Inflammatory macrophage treated with lipopolysaccharide for 1 hour (primary cell): ENCODE measurements at regions not wholly inside any gene's neighbourhood (a gene's known extent, or its start where the extent isn't known, plus 50 kb on each side); places are given as distances from the start of the nearest gene placed in this dataset.
"Not testable (repeated sequence)": the region's sequence is repeated elsewhere in the genome, so short reads cannot be mapped to it uniquely, and the experiment has no call there.

Source experiments
- DNase-seq, 2 donors: peaks; one replicate each; pipeline ENCODE4 v3.0.0-alpha.2; 2020 to 2022

DNA sequence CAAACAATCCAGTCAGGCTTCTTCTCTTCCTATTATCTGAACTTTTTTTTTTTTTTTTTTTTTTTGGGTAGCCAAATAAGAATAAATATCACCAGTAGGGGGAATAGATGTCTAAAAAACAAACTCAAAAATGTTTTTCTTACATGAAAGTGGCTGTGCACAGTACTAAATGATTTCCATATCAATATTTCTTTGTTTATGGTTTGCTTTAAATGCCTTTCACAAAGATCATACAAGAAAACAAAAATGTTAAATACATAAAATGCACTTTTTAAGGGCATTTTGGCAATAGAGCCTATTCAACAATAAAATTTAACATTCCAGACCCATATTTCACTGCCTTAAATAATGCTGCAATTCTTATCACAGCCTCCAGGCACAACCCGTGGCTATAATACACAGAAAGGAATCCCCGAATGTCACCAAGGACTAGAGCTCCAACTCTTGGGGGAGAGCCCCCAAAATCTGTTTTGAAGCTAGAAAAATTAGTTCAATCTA is 91.1 kb upstream of the TBCA start:
- peak; percentile 10 to 28 for DNase-seq

DNA sequence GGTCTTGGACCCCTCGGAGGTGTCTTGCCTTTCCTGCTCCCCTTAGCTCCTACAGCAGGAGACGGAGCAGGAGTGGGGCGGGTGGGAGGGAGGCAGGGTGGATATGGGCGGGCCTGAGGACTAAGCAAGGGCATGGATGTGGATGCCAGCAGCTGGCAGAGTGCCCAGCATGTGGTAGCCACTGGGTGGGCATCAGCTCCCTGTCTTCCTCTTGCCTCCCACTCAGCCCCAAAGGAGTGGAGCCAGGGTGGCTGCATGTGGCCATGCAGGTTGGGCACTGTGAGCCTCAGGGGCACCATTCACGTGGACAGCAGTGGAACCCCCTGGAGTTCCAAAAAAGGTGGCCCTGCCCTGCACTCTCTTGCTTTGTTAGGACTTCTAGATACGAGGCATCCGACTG is 90.1 kb upstream of the TBCA start:
- no peak for DNase-seq

DNA sequence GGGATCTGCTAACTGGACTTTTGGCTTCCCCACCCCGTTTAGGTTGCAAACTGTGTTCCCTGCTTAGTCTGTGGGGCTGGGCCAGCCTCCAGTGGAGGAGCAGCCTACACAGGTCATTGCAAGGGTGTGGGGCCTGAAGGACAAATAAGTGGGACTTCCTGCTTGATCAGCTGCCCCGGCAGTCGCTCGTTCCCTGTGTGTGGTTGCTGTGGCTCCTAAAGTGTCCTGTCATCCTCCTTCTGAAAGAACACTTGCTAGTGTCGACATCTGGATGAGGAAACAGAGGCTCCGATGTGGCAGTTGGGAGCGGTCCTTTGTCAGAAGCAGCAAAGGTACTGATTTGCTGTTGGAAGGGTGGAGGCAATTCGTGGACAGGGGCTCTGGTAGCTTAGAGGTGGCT is 88.9 kb upstream of the TBCA start:
- peak; percentile 93 to 95 for DNase-seq

DNA sequence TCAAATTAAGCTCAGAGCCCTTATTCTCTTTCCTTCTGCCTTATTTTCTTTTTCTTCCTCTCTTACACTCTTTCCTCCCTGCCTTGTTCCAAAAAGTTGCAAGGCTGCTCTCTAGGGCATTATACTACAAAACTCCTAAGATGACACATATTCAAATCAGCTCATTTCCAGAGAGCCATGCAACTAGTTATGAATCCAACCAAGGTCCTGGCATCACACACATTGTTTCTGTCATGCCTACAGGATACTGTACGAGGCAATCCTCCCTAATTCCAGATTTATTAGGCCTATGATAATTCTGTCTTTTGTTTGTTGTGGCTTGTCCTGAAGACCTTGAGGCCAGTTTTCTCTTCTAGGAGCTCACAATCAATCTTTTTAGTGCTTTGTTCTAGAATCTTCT is 87.0 kb upstream of the TBCA start:
- DNase-seq = no peak

DNA sequence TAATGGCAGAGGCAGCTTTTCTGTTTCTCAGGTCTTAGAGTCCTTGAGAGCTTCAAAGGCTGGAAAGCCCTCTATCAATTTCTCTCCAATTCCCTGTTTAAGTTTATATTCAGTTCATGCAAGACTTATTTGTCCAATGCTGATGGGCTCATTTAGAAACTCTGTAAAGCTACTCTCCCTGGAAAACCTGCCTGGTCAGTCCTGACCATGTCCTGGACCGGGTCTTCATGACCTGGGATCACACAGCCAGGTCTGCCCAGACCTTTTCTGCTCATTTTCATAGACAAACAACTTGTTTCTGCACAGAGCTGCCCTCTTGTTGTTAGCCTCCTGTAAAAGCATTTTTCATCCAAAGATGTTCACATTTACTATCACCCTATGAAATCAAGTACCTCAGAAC is 85.4 kb upstream of the TBCA start:
- DNase-seq = no peak

DNA sequence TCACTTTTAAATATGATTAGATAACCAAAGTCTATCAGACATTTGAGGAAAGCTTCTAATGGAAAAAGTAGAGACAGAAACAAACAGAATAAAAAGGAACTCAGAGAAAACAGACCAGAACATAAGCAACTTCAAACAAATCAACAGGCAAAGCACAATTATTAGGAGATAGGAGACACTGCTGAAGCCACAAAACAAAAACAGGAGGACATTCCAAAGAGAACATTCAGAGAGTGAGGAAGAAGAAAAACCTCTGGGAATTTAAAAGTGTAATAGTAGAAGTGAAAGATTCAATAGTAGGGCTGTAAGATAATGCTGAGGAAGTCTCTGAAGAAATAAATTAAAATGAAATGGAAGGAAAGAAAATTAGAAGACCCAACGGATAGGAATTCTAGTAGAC is 83.2 kb upstream of the TBCA start:
- DNase-seq = no peak

DNA sequence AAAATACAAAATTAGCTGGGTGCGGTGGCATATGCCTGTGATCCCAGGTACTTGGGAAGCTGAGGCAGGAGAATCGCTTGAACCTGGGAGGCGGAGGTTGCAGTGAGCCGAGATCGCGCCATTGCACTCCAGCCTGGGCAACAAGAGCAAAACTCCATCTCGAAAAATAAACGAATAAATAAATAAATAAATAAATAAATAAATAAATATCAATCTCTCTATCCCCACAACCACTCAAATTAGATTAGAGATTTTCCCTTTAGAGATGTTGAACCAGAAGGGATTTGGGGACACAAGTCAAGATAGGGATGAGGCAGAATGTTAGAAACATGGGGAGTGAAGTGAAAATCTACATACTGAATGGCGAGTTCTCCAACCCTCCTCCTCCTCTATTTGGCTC is 82.5 kb upstream of the TBCA start:
- not testable (repeated sequence) for DNase-seq

DNA sequence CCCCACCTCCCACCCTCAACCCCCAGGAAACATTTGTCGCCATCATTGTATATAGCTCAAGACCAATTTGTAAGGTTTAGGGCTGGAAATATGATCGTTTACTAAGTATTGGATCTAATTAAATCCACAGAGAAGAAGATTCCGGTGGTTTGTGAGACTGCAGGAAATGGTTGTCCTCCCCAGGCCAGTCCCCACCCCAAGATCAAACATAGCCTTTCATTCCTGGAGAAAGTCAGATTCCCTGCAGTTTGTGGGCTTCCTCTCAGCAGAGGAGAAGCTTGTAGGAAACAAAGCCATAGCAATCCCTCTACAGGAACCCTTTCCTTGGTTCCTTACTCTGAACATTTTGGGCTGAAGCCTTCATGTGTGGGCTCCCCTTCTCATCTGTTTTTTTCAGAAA is 79.2 kb upstream of the TBCA start:
- no peak for DNase-seq

DNA sequence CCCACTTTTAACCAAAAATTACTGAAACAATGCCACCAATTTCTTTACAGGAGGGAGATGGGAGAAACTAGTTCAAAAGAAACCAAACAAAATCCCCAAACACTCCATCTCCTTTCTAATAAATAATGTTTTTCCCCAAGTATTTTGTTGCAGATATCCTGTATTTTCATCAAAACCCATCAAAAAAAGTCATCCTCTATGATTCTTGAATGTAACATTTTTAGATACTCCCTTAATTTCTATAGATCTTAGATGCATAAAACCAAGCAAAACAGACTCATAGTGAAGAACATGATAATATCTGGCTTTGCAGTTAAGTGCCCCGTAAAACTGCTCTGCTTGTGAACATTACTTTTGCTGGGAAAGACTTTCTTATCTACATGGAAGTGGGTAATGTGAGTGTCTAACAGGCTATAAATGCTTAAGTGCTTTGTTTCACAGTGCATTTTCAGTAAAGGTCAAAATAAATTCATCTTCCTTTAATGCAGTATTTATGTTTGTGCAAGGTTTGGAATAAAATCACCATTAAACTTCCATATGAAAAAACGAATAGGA is 77.3 kb upstream of the TBCA start:
- no peak for DNase-seq

DNA sequence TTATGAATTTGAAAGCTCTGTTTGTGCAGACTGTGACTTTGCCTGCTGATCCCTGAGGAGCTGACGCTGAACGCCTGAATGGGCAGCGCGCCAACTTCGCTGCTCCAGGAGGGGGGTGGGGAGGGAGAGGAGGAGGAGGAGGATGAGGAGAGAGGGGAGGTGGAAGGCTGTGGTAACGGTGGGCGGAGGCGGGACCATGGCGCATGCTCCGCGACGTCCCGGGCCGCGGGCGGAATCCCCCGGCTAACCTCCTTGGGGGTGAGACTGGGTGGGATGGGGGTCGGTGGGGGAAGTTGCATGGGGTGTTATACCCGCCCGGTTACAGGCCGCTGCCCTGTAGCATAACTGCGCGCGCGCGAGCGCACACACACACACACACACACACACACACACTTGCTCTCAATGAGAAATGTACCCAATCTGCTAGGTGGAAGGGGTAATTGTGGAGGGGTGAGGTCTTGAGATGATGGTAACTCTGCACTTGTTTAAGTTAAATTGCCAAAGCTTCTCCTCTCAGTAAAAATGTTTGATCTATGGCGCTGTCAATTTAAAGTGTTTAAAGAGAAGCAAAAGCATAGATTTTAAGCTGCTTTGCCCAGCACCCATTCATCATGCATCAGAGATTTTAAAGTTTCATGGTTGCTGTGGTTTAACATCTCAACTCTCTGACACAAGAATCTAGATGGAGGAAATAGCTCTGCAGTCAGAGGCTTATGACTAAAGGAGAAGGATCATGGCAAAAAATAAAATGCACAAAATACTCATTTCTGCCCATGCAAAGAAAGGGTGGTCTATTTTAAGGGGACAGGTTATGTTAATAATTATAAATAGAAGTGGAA is 76.6 kb upstream of the TBCA start:
- peak in 1 of 2 donors; percentile 34 for DNase-seq

DNA sequence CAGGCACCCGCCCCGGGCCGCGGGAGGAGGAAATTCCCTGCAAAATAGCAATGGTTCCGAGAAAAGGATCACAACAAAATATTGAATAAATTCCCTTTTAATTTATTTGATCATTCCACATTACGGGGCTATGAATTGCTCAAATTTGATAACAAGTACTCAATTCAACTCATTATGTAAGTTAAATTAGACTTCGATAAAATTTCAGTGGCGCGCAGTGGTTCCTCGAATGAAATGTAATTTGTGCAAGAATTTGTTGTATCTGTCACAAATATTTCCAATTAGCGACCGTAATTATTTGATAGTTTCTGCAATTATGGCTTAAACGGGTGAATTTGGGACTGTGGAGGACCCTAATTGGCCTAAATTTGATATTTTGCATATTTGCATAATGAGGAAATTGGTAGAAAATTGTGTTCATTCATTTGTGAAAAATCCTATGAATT is 76.0 kb upstream of the TBCA start:
- DNase-seq = peak; percentile 8 to 36

DNA sequence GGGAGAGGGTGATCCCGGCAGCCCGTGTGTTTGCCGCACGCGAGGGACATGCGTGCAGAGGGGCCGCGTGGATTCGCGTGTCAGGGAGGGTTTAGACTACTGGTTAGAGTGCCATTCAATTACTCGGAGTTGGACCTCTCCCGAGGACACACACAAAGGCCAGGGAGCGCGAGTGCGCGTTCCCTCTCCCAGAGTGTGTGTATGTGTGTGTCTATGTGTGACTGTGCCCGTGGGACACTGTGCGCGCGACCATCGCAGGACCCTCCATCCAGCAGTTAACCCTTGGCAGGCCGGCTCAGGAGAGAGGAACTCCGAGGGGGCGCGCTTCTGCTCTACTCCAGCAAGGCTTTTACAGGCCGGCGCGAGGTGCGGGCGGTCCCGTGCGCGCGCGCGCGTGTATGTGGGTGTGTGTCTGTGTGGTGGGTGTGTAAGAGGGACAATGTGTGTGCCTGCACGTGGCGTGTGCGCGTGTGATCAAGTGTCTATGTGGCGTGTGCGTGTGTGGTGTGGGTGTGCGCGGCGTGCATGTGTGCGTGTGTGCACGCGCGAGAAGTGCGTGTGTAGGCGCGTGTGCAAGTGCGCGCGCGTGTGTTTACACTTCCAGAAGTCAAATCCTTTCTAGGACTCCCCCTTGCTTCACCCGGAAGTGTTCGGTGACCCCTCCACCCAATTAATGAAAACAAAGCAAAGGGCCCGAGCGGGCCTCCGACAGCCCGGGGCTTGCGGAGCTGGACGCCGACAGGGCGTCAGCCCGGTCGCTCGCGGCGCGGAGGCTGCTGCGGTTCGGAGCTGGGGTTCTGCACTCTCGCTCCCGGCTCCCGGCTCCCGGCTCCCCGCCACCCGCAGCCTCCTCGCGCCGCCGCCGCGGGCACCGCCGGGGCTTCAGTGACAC is 75.3 kb upstream of the TBCA start:
- DNase-seq = no peak

DNA sequence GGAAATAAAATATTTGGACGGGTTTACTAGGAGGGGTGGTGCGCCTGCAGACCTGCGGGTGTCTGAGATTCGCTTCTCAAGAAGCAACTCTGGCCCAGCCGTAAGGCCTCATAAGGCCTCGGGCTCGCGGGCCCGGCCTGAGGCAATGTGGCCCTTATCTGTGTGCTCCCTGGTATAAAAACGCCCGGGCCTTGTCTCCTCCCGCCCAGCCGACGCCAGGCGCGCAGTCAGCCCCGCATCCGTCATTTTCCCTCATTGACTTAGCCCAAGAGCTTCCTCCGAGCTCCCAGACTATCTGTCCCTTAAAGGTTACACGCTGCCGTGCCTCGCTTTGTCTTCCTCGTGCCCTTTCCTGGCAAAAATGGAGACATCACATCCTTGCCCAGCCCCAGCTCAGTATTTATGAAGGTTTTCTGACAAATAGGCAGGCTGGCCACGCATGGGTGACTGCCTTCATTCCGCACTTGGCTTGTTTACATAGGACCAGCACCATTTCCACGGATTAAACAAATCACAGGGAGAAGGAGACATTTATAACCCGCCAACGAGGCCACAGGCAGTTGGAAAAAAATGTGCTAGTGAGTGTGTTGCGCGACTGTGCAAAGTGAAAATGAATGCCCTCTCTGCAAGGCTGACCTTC is 74.5 kb upstream of the TBCA start:
- no peak for DNase-seq

DNA sequence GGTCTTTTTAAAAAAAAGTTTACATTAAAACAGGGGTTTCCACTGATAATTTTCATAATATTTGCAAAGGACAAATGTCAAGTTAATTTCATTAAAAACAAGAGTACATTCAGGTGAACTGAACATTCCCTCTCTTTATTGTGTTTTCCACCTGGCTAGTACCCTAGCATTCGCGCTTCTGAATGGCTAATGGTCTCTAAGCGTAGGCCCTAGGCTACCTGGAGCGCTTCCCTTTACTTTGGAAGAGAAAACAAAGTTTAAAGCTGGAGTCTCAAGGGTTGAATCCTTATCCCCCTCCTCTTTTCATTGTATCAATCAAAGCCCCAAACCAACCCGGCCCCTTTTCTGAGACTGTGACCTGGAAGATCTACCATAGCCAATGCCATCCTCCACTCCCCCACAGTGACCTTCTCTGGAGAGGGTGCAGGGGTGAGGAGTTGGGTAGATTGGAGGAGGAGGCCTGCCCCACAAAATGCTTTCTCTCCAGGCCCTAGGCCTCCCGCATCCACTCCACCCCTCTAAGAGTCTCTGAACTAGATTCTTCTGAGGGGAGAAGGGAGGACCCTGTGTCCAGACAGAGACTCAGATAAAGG is 73.3 kb upstream of the TBCA start:
- DNase-seq = no peak

DNA sequence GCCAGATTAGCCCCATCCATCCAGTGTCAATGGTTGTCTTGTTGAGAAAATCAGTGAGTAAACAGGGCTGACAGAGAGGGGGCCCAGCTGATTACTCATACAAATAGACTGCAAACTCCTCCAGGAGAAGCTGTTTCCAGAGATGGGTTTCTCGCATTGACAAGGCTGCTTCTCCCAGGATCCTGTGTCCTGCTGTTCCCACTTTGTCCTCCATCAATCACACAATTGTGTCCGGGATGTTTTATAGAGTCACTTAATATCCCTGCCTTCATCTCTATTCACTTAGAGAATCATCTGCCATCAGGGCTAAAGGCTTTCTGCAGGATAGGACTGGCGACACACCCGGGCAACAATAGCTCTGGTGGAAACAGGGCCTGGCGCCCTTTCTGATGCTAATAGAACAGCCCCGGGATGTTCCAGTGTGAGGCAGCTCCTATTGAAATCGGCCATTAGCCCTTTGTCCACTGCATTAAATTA is 71.7 kb upstream of the TBCA start:
- DNase-seq = no peak

DNA sequence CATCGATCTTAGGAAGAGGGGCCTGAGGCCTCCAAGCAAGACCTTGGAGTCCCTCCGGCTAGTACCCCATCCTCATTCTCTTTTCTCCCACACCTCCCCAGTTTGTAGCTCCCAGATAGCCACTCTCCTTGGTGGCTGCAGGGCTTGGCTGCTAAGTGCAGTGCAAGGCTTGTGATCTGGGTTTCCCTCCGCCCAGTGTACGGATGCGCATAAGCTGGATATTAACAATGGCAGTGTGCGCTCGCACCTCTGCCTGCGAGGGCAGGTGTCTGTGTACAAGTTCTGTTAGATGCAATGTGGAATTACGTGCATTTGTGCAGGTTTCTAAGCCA is 71.0 kb upstream of the TBCA start:
- no peak for DNase-seq

DNA sequence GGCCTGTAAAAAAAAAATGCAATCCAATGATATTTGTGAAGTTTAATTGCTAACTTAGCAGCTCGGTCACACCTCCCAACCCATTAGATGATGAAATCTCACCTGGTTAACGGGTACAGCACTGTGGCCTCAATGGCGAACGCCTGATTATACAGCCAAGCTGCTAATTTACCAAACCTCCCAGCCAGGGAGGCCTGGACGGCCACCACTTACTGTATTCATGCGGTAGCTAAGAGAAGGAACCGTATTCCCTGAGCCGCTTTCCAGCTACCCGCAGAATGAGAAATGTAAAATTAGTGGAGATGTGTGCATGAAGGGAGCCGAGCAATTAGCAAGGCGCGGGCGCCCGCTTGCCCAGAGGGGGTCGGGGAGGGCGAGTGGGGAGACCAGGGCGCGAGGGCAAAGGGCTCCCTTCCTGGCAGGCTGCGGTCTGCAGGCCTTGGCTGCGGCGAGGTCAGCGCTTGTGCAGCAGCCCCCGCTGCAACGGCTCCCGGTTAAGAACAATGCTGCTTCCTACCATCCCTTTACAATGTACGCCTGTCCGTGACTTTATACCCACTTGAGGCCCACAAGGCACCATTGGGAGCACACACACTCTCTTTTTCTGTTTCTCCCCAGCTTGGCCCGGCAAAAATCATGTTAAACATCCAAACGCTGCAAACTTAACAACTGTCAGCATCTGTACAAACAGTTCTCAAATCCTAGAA is 70.4 kb upstream of the TBCA start:
- no peak for DNase-seq

DNA sequence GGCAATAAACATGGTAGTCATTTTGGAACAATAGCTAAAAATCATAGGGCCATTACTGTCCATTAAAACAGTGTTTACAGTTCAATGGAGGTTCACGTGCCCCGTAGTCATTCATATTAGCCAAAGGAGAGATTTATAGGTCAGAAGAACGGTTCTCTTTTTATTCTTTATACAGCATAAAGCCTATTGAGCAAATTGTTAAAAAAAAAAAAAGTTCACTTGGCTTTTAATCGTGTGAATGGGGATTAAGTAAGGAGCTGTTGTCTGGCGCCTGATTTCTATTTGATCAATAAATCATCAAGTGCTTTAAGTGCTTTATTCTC is 69.1 kb upstream of the TBCA start:
- DNase-seq = no peak

DNA sequence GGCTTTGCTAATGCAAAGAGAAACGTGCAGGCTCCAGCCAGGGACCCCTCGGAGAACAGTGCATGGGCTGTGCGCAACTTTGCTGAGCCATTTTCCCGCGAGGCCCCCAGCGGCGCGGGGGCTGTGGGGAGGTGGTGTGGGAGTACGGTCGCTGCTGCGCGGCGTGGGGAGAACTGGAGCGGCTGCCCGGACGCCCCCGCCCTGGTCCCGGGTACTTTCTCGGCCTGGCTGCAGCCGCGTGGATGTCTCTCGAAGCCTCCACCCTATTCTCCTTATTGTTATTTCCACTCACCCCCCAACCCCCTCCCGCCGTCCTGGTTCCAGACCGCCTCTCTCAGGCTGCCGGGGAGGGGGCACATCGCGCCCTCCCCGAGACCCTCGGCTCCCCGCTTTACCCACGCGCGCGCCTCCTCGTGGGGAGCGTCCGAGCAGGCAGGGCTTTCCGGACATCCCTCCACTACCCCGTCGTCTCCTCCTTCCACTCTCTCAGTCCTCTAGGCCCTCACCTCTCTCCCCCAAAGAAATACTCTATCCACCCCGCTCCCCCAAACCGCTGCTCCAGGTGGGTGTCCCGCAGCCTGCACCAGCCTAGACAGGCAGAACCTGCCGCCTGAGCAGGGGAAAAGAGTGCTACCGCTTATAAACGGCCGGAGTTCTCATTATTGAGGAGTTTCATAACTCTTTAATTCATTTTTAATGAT is 68.6 kb upstream of the TBCA start:
- DNase-seq = no peak

DNA sequence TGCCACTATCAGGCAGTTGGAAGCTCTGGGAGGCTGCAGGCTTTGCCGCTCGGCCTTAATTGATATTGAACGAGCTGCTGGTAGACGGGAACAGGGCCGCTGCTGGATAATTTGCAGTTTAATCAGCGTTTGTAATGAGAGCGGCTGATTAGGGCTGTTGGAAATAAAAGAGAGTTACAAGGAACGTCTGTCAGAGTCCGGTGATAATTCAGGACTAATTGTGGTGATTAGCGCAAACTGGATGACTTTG is 68.2 kb upstream of the TBCA start:
- no peak for DNase-seq

DNA sequence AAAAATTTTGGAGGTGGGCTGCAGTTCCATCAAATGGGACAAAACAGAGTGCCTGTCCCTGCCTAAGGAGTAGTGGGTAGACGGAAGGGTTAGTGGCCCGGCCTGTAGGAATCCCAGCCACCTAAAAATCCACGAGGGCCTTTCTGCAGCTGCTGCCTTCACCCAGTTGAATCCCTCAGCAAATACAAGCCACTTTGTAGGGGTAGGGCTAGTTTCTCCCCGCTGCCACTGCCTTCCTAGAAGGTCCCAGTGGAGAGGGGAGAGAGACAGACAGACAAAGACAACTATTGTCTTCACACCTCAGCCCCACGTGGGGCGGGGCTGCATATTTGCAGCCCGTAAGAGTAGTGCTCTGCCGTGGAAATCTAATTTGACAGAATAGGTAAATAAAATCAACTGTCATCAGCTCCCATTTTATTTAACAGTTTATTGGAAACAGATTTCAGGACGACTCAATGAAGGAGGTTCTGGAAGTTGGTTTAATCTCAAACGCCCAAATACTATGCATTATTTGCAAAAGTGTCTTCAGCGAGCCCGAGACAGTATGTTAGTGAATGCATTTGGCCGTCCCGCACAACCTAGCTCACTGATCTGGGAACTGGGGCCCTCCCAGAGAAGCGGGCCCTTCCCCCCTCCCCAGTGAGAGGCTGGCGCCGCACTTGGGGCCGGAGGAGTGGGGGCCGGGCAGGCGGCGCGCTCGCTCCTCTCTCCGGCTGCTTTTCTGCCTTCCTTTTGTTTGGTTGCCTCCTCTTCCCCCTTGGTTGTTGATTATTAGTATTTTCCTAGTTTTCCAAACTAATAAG is 67.6 kb upstream of the TBCA start:
- no peak for DNase-seq
